GM23248 (cell line): ENCODE measurements at regions not wholly inside any gene's neighbourhood (a gene's known extent, or its start where the extent isn't known, plus 50 kb on each side); places are given as distances from the start of the nearest gene placed in this dataset.

Source experiments
- DNase-seq: peaks from one replicate; pipeline ENCODE4 v3.0.0-alpha.2; 2015
- H2AFZ ChIP-seq: fragments of 200-600 bp; sonication (generic); 2 replicates; pipeline ENCODE4 v1.6.1; 2016; ENCODE audit warnings: antibody characterized with exemption
- H3F3A ChIP-seq: fragments of 200-600 bp; sonication (generic); 2 replicates; pipeline ENCODE4 v1.6.1; 2016; ENCODE audit warnings: mild to moderate bottlenecking, antibody characterized with exemption, mixed run types; ENCODE audit not compliant: insufficient read depth
- H3K27ac ChIP-seq: fragments of 200-600 bp; sonication (generic); 2 replicates; pipeline ENCODE4 v1.5.1; 2016; ENCODE audit warnings: mild to moderate bottlenecking
- H3K27me3 ChIP-seq: fragments of 200-600 bp; sonication (generic); replicated peaks from 2 replicates; pipeline ENCODE4 v1.6.1; 2016; ENCODE audit warnings: mild to moderate bottlenecking; ENCODE audit not compliant: insufficient read depth
- H3K36me3 ChIP-seq: fragments of 200-600 bp; sonication (generic); 2 replicates; pipeline ENCODE4 v1.6.1; 2016; ENCODE audit warnings: low read depth, mild to moderate bottlenecking
- H3K4me1 ChIP-seq: fragments of 200-600 bp; sonication (generic); 2 replicates; pipeline ENCODE4 v1.6.1; 2016; ENCODE audit warnings: mild to moderate bottlenecking; ENCODE audit not compliant: insufficient read depth
- H3K4me2 ChIP-seq: fragments of 200-600 bp; sonication (generic); one replicate; pipeline ENCODE4 v1.6.1; 2016; ENCODE audit warnings: mild to moderate bottlenecking; ENCODE audit not compliant: unreplicated experiment
- H3K4me3 ChIP-seq: fragments of 200-600 bp; sonication (generic); 2 replicates; pipeline ENCODE4 v1.5.1; 2016; ENCODE audit warnings: mild to moderate bottlenecking
- H3K79me2 ChIP-seq: fragments of 200-600 bp; sonication (generic); 2 replicates; pipeline ENCODE4 v1.6.1; 2016; ENCODE audit warnings: mild to moderate bottlenecking; ENCODE audit not compliant: insufficient read depth
- H3K9ac ChIP-seq: fragments of 200-600 bp; sonication (generic); 2 replicates; pipeline ENCODE4 v1.6.1; 2016; ENCODE audit warnings: mild to moderate bottlenecking
- H3K9me2 ChIP-seq: fragments of 200-600 bp; sonication (generic); 2 replicates; pipeline ENCODE4 v1.6.1; 2016; ENCODE audit warnings: mixed run types, mild to moderate bottlenecking, moderate library complexity; ENCODE audit not compliant: insufficient read depth
- H3K9me3 ChIP-seq: fragments of 200-600 bp; sonication (generic); one replicate; pipeline ENCODE4 v1.6.1; 2017; ENCODE audit warnings: low read depth
- H4K20me1 ChIP-seq: fragments of 200-600 bp; sonication (generic); 2 replicates; pipeline ENCODE4 v1.6.0; 2016; ENCODE audit not compliant: insufficient read depth
- EZH2 ChIP-seq: fragments of 200-600 bp; sonication (generic); IDR thresholded peaks from 2 replicates; pipeline ENCODE4 v1.6.1; 2018; ENCODE audit warnings: antibody characterized with exemption, mild to moderate bottlenecking; ENCODE audit not compliant: insufficient read depth, poor library complexity, severe bottlenecking
- EZH2phosphoT487 ChIP-seq: fragments of 200-600 bp; sonication (generic); IDR thresholded peaks from 2 replicates; pipeline ENCODE4 v1.6.1; 2018; ENCODE audit warnings: antibody characterized with exemption, moderate library complexity, mild to moderate bottlenecking, low read depth; ENCODE audit not compliant: insufficient read depth
- WGBS, 2 experiments: methylation state at CpG; one replicate each; pipeline ENCODE4 v1.1.6; 2015 to 2017; ENCODE audit warnings: low lambda C conversion rate in 2 of 2, low coverage in 1 of 2; ENCODE audit errors: missing lambda C conversion rate in 2 of 2; 5-methylcytosine and 5-hydroxymethylcytosine counted together
- in situ Hi-C: fragments of 300-500 bp; cut with MboI; formaldehyde crosslinking; loops from 2 replicates; pipeline ENCODE4 v1.15.0; 2020

DNA sequence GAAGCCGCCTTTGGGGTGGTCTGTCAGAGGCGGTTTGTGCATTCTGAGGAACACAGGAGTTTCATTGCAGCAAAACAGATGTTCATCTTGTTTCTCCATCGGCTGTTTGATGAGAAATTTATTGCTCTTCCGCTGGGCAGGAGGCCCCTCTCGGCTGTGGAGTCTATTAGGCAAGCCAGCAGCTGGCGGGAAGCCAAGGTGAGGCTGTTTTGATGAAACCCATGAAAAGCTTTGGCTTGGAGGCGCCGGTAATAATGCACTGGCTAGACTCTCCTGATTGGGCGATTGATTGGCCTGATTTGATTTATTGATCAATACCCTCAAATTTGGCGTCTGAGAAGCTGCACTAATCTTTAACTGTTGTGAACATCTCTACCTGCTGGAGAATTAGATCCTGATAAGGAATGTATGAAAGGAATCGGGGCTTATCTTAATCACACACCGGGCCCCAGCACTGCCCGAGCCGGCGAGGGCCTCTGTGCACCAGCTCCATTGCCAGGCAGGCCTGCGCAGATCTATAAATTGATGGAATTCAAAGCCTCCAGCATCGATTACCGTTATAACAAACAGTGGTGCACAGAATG lies 187.7 kb downstream of the PHETA1 start:
- H3K9me2 ChIP-seq = no peaks in the 10 kb centered on the region
- no peak overlapping the region for H3K27ac ChIP-seq
- H3K4me1 ChIP-seq = no peaks in the 10 kb centered on the region
- no peak overlapping the region for H3K4me3 ChIP-seq
- no peaks in the 10 kb centered on the region for H3K79me2 ChIP-seq
- no peaks in the 10 kb centered on the region for H3F3A ChIP-seq
- no peak overlapping the region for H3K4me2 ChIP-seq
- no peak overlapping the region for H2AFZ ChIP-seq
- TF ChIP-seq EZH2phosphoT487 (no peak), EZH2 (no peak)
- WGBS, 2 experiments = 1 to 2% methylated on average over 18 of the region's 18 CpGs
- no peaks in the 10 kb centered on the region for H3K9me3 ChIP-seq
- in situ Hi-C loops = no loop called here
- no peaks in the 10 kb centered on the region for H3K36me3 ChIP-seq
- DNase-seq = peak; percentile 21
- H3K27me3 ChIP-seq = peaks cover 38% of the 10 kb centered on the region
- no peaks in the 10 kb centered on the region for H4K20me1 ChIP-seq
- H3K9ac ChIP-seq = no peak overlapping the region

DNA sequence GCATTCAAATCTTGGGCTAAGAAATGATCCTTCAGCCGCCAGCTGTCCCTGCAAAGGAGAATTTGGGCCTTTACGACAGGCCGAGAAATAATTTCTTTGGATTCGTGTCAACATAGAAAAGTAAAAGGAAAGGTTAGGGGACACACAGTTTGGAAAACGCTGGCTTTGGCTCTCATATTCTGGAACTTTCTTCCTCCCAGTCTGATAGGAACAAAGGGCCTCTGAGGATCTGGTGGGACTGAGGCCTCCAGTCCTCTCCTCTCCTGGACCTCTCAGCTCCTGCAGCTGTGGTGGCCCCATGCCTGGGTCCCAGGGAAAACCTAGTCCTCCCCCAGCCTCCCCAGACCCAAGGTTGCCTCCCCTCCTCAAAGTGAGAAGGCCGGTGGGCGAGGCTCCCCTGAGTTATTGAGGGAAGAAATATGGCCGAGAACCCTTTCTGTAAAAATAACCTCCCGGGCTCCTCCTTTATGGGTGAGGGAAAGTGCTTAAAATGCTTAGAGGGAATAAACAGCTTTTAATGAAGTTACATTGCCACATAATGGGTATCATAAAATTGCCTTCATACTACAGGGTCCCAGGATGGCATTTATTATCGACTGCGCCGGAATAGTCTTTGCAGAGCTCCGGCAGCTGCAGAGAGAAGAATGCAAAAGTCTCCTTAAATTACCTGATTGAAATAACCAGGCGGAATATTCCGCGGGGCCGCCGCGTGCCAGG lies 188.3 kb downstream of the PHETA1 start:
- H3K36me3 ChIP-seq = no peaks in the 10 kb centered on the region
- H3K9ac ChIP-seq = no peak overlapping the region
- no peaks in the 10 kb centered on the region for H3K79me2 ChIP-seq
- no peak overlapping the region for H3K4me2 ChIP-seq
- no peaks in the 10 kb centered on the region for H3K4me1 ChIP-seq
- in situ Hi-C loops = no loop called here
- H2AFZ ChIP-seq = no peak overlapping the region
- H4K20me1 ChIP-seq = no peaks in the 10 kb centered on the region
- H3K27me3 ChIP-seq = peaks cover 43% of the 10 kb centered on the region
- no peak for DNase-seq
- no peaks in the 10 kb centered on the region for H3K9me3 ChIP-seq
- no peak overlapping the region for H3K27ac ChIP-seq
- H3K4me3 ChIP-seq = no peak overlapping the region
- WGBS, 2 experiments = 8 to 9% methylated on average over 19 of the region's 19 CpGs
- H3F3A ChIP-seq = no peaks in the 10 kb centered on the region
- H3K9me2 ChIP-seq = no peaks in the 10 kb centered on the region
- no peak for TF ChIP-seq EZH2phosphoT487
- no peak for TF ChIP-seq EZH2

GRCh38 chr12:111178181-111179081 lies 190.5 kb downstream of the PHETA1 start:
- H3K4me3 ChIP-seq = no peak overlapping the region
- H4K20me1 ChIP-seq = no peaks in the 10 kb centered on the region
- no peak overlapping the region for H3K27ac ChIP-seq
- H3K36me3 ChIP-seq = no peaks in the 10 kb centered on the region
- H3K79me2 ChIP-seq = no peaks in the 10 kb centered on the region
- 5 to 8% methylated on average over 18 of the region's 18 CpGs for WGBS, 2 experiments
- H2AFZ ChIP-seq = no peak overlapping the region
- no peak overlapping the region for H3K4me2 ChIP-seq
- no peaks in the 10 kb centered on the region for H3K9me3 ChIP-seq
- DNase-seq = no peak
- H3F3A ChIP-seq = no peaks in the 10 kb centered on the region
- H3K27me3 ChIP-seq = peaks cover 56% of the 10 kb centered on the region
- H3K4me1 ChIP-seq = no peaks in the 10 kb centered on the region
- H3K9ac ChIP-seq = no peak overlapping the region
- TF ChIP-seq EZH2 (no peak), EZH2phosphoT487 (no peak)
- in situ Hi-C loops = no loop called here
- H3K9me2 ChIP-seq = no peaks in the 10 kb centered on the region

GRCh38 chr12:111175396-111176094 lies 193.3 kb downstream of the PHETA1 start:
- no peak overlapping the region for H3K27ac ChIP-seq
- H3K27me3 ChIP-seq = peaks cover 41% of the 10 kb centered on the region
- no peak for DNase-seq
- no peaks in the 10 kb centered on the region for H3K79me2 ChIP-seq
- no peaks in the 10 kb centered on the region for H3F3A ChIP-seq
- no peak overlapping the region for H3K4me2 ChIP-seq
- H4K20me1 ChIP-seq = no peaks in the 10 kb centered on the region
- H3K4me1 ChIP-seq = no peaks in the 10 kb centered on the region
- in situ Hi-C loops = no loop called here
- no peak overlapping the region for H2AFZ ChIP-seq
- H3K9ac ChIP-seq = no peak overlapping the region
- H3K9me2 ChIP-seq = no peaks in the 10 kb centered on the region
- H3K36me3 ChIP-seq = no peaks in the 10 kb centered on the region
- TF ChIP-seq EZH2phosphoT487 = no peak
- no peak for TF ChIP-seq EZH2
- WGBS, 2 experiments = 24% methylated on average over 10 of the region's 10 CpGs
- H3K4me3 ChIP-seq = no peak overlapping the region
- H3K9me3 ChIP-seq = no peaks in the 10 kb centered on the region
